Neutrophil (primary cell): ENCODE measurements at regions not wholly inside any gene's neighbourhood (a gene's known extent, or its start where the extent isn't known, plus 50 kb on each side); places are given as distances from the start of the nearest gene placed in this dataset.

Experiments
- H3K27ac ChIP-seq: fragments of 200-600 bp; sonication (generic); 2 replicates; pipeline ENCODE4 v1.5.1; 2016; ENCODE audit warnings: mild to moderate bottlenecking, moderate library complexity
- H3K27me3 ChIP-seq: fragments of 200-600 bp; sonication (generic); 2 replicates; pipeline ENCODE4 v1.6.0; 2016; ENCODE audit warnings: mild to moderate bottlenecking
- H3K36me3 ChIP-seq: fragments of 200-600 bp; sonication (generic); 2 replicates; pipeline ENCODE4 v1.5.1; 2017
- H3K4me1 ChIP-seq, 2 experiments: fragments of 200-600 bp in 1 of 2; sonication (generic) in 1 of 2; 1 replicate in 1 of 2; 2 replicates in 1 of 2; pipeline versions ENCODE4 v1.5.1 to v1.6.1; 2013 to 2016; ENCODE audit warnings: low read depth in 1 of 2, low read length in 1 of 2, mild to moderate bottlenecking in 1 of 2, moderate library complexity in 1 of 2; ENCODE audit not compliant: control insufficient read depth in 1 of 2, insufficient read depth in 1 of 2
- H3K4me3 ChIP-seq, 2 experiments: fragments of 200-600 bp in 1 of 2; sonication (generic) in 1 of 2; 1 replicate in 1 of 2; 2 replicates in 1 of 2; pipeline ENCODE4 v1.5.1; 2013 to 2016; ENCODE audit warnings: low read depth in 1 of 2, low read length in 1 of 2, mild to moderate bottlenecking in 1 of 2, moderate library complexity in 1 of 2
- H3K9me3 ChIP-seq: fragments of 200-600 bp; sonication (generic); 2 replicates; pipeline ENCODE4 v1.5.1; 2016
- TF ChIP-seq, protein P1 (sequence below): fragments of 200-600 bp; sonication (generic); IDR thresholded peaks from 2 replicates; pipeline ENCODE4 v1.5.1; 2016; ENCODE audit warnings: antibody characterized with exemption

DNA sequence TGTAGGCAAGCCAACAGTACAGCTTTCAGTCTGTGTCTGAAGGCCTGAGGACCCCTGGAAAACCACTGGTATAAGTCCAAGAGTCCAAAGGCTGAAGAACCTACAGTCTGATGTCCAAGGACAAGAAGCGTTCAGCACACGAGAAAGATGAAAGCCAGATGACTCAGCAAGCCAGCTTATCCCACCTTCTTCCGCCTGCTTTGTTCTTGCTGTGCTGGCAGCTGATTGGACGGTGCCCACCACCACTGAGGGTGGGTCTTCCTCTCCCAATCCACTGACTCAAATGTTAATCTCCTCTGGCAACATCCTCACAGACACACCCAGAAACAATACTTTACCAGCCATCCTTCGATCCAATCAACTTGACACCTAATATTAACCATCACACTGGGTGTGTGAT, 59.0 kb upstream of the PDZRN3 start:
- Histone ChIP-seq H3K4me1 (no peaks in the 10 kb centered on the region), H3K4me3 (no peak overlapping the region), H3K9me3 (no peaks in the 10 kb centered on the region), H3K27ac (no peak overlapping the region), H3K27me3 (no peaks in the 10 kb centered on the region), H3K36me3 (no peaks in the 10 kb centered on the region)
- TF ChIP-seq, protein P1, sequence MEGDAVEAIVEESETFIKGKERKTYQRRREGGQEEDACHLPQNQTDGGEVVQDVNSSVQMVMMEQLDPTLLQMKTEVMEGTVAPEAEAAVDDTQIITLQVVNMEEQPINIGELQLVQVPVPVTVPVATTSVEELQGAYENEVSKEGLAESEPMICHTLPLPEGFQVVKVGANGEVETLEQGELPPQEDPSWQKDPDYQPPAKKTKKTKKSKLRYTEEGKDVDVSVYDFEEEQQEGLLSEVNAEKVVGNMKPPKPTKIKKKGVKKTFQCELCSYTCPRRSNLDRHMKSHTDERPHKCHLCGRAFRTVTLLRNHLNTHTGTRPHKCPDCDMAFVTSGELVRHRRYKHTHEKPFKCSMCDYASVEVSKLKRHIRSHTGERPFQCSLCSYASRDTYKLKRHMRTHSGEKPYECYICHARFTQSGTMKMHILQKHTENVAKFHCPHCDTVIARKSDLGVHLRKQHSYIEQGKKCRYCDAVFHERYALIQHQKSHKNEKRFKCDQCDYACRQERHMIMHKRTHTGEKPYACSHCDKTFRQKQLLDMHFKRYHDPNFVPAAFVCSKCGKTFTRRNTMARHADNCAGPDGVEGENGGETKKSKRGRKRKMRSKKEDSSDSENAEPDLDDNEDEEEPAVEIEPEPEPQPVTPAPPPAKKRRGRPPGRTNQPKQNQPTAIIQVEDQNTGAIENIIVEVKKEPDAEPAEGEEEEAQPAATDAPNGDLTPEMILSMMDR, result no peak

DNA sequence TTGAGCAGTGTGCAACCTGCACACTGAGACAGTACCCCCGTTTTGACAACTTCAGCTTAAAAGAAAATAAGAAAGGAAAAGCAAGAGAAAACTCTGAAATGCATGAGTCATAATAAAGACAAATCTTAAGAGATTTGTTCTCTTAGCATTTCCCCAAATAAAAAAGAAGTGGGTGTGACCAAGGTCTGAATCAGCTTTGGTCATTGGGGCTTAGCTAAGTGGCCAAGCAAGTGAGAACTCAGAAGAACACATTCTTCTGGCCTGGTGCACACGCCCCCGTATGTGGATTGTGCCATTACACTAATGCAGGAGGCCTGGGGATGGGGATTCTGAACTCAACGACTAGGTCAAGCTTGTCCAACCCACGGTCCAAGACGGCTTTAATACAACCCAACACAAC, 56.9 kb upstream of the PDZRN3 start:
- Histone ChIP-seq H3K36me3 (no peaks in the 10 kb centered on the region), H3K4me3 (no peak overlapping the region), H3K27me3 (no peaks in the 10 kb centered on the region), H3K4me1 (no peaks in the 10 kb centered on the region), H3K9me3 (no peaks in the 10 kb centered on the region), H3K27ac (no peak overlapping the region)
- TF ChIP-seq, protein P1, result no peak

DNA sequence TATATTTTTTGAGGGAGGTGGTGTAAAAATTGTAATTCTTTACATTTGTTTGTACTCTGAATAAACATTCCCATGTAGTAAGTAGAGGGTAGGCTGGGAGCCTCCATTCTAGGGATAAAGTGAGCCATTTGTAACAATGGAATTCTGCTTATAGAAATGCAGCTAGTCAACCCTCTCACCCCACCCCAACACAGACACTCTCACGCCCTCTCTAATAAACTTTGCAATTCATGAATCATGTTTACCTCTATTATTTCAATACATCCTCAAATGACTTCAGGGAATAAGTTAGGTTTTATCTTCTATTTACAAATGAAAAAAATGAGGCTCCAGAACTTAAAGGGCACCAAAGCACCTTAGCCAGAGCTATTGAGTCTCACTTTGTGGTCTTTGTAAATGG, 56.5 kb upstream of the PDZRN3 start:
- Histone ChIP-seq H3K4me3 (no peak overlapping the region), H3K27ac (no peak overlapping the region)

DNA sequence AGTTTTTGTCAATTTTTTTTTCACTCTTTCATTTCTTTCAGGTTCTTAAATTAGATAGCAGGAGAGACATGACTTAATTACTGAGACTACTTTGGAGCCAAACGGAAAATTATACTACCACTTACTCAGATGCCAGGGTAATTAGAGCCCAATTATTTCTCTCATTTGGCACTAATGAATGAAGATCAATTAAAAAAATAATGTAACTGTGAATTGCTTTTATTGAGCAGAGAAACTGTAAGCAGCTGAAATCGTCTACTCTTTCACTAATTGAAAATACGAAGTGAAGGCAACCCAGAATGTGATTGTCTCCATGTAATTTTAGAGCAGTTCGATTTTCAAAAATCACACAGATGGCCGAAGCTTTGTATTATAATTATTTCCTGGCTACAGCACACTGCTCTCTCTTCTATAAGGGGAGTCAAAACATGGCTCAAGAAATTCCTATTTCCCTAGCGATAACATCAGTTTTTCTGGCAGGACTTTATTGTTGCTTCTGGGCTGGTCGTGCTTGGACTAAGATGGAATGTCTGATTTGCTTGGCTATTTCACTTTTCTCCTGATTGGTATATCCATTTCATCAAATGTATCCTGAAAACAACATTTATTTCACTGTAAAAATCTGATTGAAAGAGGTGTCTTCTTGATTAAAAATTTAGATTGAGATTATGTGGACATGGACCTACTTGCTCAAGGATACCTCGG, 55.8 kb upstream of the PDZRN3 start:
- TF ChIP-seq, protein P1, result no peak
- Histone ChIP-seq H3K9me3 (no peaks in the 10 kb centered on the region), H3K4me1 (no peaks in the 10 kb centered on the region), H3K4me3 (no peak overlapping the region), H3K27me3 (no peaks in the 10 kb centered on the region), H3K27ac (no peak overlapping the region), H3K36me3 (no peaks in the 10 kb centered on the region)

More for the DNA sequence above, 56.5 kb upstream of the PDZRN3 start:
- Histone ChIP-seq H3K27me3 (no peaks in the 10 kb centered on the region), H3K4me1 (no peaks in the 10 kb centered on the region), H3K36me3 (no peaks in the 10 kb centered on the region), H3K9me3 (no peaks in the 10 kb centered on the region)
- TF ChIP-seq, protein P1, result no peak

DNA sequence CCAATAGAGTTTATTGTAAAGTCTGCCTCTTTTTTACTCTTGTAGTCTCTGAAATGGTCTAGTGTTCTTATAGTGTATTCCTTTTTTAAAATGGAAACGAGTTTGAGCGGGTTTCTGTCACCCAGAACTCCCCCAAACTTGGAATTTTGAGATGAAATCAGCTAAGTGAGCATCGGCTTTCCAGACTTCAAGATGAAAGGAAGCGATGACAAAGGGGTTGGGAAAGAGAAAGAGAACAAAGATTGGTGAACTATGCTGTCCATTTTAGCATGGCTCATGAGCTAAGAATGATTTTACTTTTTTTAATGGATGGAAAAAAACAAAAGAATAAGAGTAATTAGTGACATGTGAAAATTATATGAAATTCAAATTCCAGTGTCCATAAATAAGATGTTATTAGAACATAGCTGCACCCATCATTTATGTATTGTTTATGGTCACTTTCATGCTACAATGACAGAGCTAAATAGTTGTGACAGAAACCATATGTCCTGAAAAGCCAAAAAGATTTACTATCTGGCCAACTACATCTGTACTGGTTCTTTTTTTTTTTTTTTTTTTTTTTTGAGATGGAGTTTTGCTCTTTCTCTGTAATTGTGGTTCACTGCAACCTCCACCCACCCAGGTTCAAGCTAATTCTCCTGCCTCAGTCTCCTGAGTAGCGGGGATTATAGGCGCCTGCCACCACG, 52.7 kb upstream of the PDZRN3 start:
- Histone ChIP-seq H3K27ac (no peak overlapping the region), H3K36me3 (no peaks in the 10 kb centered on the region), H3K4me1 (no peaks in the 10 kb centered on the region)

More for the DNA sequence above, 52.7 kb upstream of the PDZRN3 start:
- Histone ChIP-seq H3K9me3 (no peaks in the 10 kb centered on the region), H3K4me3 (no peak overlapping the region), H3K27me3 (no peaks in the 10 kb centered on the region)
- TF ChIP-seq, protein P1, result no peak
